WTC11 (cell line): ENCODE measurements at regions not wholly inside any gene's neighbourhood (a gene's known extent, or its start where the extent isn't known, plus 50 kb on each side); places are given as distances from the start of the nearest gene placed in this dataset.

Experiments
- IRF2 ChIP-seq: sonication (generic); formaldehyde crosslinking; IDR thresholded peaks from 2 replicates; pipeline ENCODE4 v1.8.0; 2022; ENCODE audit warnings: low read depth, missing genetic modification reagents, borderline replicate concordance
- JUN ChIP-seq: sonication (generic); formaldehyde crosslinking; IDR thresholded peaks from 2 replicates; pipeline ENCODE4 v1.8.0; 2023; ENCODE audit warnings: mild to moderate bottlenecking, missing genetic modification reagents
- ZNF416 ChIP-seq: fragments of 250-450 bp; sonication (Bioruptor Pico); IDR thresholded peaks from 2 replicates; pipeline ENCODE4 v1.9.0; 2021; ENCODE audit warnings: mild to moderate bottlenecking, inconsistent platforms
- TF ChIP-seq, protein P1 (sequence below): fragments of 200-600 bp; IDR thresholded peaks from 2 replicates; pipeline ENCODE4 v1.8.0; 2022; ENCODE audit warnings: antibody characterized with exemption
- TF ChIP-seq, protein P2 (sequence below): sonication (generic); formaldehyde crosslinking; IDR thresholded peaks from 2 replicates; pipeline ENCODE4 v1.8.0; 2022; ENCODE audit warnings: mild to moderate bottlenecking, missing genetic modification reagents
- TF ChIP-seq, protein P3 (sequence below): sonication (generic); formaldehyde crosslinking; IDR thresholded peaks from 2 replicates; pipeline ENCODE4 v1.8.1; 2022; ENCODE audit warnings: mild to moderate bottlenecking, missing genetic modification reagents, moderate library complexity, borderline replicate concordance
- TF ChIP-seq, protein P4 (sequence below): sonication (generic); formaldehyde crosslinking; IDR thresholded peaks from 2 replicates; pipeline ENCODE4 v1.8.1; 2022; ENCODE audit warnings: mild to moderate bottlenecking, moderate library complexity, missing genetic modification reagents
- TF ChIP-seq, protein P5 (sequence below): fragments of 250-450 bp; sonication (Bioruptor Pico); IDR thresholded peaks from 2 replicates; pipeline ENCODE4 v1.9.0; 2021; ENCODE audit warnings: mild to moderate bottlenecking, borderline replicate concordance
- TF ChIP-seq, protein P6 (sequence below): sonication (generic); formaldehyde crosslinking; IDR thresholded peaks from 2 replicates; pipeline ENCODE4 v1.8.1; 2023; ENCODE audit warnings: mild to moderate bottlenecking, missing genetic modification reagents, borderline replicate concordance

DNA sequence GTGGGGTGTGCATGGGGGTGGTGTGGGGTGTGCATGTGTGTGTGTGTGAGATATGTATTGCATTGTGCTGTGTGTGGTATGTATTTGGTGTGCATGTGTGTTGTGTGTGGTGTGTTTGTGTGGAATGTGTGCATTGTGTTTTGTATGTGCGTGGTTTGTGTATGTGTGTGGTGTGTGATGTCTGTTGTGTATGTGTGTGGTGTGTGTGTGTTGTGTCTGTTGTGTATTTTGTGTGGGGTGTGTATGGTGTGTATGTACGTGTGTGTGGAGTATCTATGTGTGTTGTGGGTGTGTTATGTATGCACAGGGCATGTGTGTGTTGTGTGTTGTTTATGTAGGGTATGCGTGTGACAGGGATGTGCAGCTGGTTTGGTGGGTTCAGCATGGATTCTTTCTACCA is 67.8 kb upstream of the COG2 start:
- TF ChIP-seq IRF2 (CRISPR knock-in tag) (no peak), ZNF416 (no peak), JUN (CRISPR knock-in tag) (no peak)
- TF ChIP-seq, protein P1, sequence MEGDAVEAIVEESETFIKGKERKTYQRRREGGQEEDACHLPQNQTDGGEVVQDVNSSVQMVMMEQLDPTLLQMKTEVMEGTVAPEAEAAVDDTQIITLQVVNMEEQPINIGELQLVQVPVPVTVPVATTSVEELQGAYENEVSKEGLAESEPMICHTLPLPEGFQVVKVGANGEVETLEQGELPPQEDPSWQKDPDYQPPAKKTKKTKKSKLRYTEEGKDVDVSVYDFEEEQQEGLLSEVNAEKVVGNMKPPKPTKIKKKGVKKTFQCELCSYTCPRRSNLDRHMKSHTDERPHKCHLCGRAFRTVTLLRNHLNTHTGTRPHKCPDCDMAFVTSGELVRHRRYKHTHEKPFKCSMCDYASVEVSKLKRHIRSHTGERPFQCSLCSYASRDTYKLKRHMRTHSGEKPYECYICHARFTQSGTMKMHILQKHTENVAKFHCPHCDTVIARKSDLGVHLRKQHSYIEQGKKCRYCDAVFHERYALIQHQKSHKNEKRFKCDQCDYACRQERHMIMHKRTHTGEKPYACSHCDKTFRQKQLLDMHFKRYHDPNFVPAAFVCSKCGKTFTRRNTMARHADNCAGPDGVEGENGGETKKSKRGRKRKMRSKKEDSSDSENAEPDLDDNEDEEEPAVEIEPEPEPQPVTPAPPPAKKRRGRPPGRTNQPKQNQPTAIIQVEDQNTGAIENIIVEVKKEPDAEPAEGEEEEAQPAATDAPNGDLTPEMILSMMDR, result no peak
- TF ChIP-seq, protein P2, sequence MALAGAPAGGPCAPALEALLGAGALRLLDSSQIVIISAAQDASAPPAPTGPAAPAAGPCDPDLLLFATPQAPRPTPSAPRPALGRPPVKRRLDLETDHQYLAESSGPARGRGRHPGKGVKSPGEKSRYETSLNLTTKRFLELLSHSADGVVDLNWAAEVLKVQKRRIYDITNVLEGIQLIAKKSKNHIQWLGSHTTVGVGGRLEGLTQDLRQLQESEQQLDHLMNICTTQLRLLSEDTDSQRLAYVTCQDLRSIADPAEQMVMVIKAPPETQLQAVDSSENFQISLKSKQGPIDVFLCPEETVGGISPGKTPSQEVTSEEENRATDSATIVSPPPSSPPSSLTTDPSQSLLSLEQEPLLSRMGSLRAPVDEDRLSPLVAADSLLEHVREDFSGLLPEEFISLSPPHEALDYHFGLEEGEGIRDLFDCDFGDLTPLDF (CRISPR knock-in tag), result no peak
- TF ChIP-seq, protein P3, sequence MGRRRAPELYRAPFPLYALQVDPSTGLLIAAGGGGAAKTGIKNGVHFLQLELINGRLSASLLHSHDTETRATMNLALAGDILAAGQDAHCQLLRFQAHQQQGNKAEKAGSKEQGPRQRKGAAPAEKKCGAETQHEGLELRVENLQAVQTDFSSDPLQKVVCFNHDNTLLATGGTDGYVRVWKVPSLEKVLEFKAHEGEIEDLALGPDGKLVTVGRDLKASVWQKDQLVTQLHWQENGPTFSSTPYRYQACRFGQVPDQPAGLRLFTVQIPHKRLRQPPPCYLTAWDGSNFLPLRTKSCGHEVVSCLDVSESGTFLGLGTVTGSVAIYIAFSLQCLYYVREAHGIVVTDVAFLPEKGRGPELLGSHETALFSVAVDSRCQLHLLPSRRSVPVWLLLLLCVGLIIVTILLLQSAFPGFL (CRISPR knock-in tag), result no peak
- TF ChIP-seq, protein P4, sequence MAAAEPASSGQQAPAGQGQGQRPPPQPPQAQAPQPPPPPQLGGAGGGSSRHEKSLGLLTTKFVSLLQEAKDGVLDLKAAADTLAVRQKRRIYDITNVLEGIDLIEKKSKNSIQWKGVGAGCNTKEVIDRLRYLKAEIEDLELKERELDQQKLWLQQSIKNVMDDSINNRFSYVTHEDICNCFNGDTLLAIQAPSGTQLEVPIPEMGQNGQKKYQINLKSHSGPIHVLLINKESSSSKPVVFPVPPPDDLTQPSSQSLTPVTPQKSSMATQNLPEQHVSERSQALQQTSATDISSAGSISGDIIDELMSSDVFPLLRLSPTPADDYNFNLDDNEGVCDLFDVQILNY, result no peak
- TF ChIP-seq, protein P5, sequence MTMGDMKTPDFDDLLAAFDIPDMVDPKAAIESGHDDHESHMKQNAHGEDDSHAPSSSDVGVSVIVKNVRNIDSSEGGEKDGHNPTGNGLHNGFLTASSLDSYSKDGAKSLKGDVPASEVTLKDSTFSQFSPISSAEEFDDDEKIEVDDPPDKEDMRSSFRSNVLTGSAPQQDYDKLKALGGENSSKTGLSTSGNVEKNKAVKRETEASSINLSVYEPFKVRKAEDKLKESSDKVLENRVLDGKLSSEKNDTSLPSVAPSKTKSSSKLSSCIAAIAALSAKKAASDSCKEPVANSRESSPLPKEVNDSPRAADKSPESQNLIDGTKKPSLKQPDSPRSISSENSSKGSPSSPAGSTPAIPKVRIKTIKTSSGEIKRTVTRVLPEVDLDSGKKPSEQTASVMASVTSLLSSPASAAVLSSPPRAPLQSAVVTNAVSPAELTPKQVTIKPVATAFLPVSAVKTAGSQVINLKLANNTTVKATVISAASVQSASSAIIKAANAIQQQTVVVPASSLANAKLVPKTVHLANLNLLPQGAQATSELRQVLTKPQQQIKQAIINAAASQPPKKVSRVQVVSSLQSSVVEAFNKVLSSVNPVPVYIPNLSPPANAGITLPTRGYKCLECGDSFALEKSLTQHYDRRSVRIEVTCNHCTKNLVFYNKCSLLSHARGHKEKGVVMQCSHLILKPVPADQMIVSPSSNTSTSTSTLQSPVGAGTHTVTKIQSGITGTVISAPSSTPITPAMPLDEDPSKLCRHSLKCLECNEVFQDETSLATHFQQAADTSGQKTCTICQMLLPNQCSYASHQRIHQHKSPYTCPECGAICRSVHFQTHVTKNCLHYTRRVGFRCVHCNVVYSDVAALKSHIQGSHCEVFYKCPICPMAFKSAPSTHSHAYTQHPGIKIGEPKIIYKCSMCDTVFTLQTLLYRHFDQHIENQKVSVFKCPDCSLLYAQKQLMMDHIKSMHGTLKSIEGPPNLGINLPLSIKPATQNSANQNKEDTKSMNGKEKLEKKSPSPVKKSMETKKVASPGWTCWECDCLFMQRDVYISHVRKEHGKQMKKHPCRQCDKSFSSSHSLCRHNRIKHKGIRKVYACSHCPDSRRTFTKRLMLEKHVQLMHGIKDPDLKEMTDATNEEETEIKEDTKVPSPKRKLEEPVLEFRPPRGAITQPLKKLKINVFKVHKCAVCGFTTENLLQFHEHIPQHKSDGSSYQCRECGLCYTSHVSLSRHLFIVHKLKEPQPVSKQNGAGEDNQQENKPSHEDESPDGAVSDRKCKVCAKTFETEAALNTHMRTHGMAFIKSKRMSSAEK (CRISPR knock-in tag), result no peak
- TF ChIP-seq, protein P6, sequence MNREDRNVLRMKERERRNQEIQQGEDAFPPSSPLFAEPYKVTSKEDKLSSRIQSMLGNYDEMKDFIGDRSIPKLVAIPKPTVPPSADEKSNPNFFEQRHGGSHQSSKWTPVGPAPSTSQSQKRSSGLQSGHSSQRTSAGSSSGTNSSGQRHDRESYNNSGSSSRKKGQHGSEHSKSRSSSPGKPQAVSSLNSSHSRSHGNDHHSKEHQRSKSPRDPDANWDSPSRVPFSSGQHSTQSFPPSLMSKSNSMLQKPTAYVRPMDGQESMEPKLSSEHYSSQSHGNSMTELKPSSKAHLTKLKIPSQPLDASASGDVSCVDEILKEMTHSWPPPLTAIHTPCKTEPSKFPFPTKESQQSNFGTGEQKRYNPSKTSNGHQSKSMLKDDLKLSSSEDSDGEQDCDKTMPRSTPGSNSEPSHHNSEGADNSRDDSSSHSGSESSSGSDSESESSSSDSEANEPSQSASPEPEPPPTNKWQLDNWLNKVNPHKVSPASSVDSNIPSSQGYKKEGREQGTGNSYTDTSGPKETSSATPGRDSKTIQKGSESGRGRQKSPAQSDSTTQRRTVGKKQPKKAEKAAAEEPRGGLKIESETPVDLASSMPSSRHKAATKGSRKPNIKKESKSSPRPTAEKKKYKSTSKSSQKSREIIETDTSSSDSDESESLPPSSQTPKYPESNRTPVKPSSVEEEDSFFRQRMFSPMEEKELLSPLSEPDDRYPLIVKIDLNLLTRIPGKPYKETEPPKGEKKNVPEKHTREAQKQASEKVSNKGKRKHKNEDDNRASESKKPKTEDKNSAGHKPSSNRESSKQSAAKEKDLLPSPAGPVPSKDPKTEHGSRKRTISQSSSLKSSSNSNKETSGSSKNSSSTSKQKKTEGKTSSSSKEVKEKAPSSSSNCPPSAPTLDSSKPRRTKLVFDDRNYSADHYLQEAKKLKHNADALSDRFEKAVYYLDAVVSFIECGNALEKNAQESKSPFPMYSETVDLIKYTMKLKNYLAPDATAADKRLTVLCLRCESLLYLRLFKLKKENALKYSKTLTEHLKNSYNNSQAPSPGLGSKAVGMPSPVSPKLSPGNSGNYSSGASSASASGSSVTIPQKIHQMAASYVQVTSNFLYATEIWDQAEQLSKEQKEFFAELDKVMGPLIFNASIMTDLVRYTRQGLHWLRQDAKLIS, result no peak
